HG03039 (cell line): ENCODE measurements at regions not wholly inside any gene's neighbourhood (a gene's known extent, or its start where the extent isn't known, plus 50 kb on each side); places are given as distances from the start of the nearest gene placed in this dataset.

Experiments used
- ATAC-seq: cut with Tn5 transposase; IDR thresholded peaks from one replicate; pipeline ENCODE4 v1.9.1; 2021; ENCODE audit warnings: mild to moderate bottlenecking, moderate library complexity; ENCODE audit not compliant: unreplicated experiment

DNA sequence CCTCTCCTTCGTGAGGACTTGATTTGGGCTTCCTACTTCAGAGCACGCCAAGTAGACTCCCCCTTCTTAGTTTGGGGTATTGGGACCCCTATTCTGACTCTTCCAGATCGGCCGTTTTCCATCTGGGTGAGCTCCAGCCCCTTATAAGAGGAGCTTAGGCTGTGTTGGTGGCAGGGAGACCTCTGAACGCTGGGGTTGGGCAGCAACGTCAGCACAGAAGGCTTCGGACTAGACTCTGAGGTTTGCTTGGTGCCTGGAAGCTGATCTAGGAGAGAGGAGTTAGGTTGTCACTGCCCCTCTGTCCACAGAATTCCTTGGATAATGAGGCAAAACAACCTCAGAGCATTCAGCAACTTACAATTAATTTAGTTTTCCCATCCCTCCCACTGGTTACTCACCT is 99.2 kb upstream of the RTL1 start:
- ATAC-seq: no peak

DNA sequence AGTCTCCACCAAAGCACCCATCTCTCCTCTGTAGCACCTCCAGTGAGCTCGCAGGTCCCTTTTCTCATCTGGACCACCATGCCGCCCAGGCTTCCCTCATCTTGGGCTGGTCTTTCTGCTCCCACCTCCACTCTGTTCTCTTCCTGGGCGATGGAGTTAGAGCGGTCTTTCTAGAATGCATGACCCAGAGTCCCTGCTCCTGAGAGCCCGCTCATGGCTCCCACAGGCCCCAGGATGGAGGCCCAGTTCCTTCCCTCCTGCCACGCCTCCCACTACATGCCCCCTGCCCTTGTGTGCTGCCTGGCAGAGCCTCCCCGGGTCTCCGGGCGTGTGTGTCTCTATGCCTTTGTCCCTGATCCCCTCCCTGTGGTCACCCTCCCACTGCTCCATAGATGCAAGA is 100.7 kb upstream of the RTL1 start:
- ATAC-seq: no peak

DNA sequence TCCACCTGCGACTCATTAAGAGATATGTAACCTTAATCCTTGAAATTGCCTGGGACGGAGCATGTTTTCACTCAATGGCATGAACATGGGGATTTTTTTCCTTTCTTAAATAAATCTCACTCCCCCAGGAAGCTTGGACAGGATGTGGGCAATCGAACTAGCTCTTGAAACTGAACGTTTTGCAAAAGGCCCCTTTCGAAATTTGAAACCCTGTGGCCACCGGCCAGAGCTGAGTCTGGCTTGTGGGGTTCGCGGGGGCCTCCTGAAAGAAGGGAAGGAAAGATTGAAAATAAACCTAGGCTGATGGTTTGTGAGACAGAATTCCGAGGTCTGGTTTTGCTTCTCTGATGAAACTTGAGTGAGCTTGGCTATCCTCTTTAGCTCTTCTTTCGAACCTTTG is 101.4 kb upstream of the RTL1 start:
- ATAC-seq: no peak

DNA sequence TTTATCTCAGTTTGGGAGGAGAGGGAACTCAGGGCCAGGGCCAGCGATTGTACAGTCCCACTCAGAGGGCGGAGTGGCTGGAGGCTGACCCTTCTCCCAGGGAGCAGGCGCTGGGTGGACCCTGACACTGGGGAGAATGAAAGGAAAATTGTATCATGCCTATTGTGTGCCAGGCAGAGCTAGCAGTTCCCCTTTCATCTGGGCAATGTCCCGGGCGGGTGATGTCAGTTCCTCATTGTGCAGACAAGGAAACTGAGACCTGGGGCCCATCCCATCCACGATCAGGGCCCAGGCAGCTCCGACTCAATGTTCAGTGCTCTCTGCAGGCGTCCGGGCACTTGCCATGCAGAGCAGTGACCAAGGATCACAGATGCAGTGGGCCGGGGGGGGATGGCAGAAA is 101.9 kb upstream of the RTL1 start:
- ATAC-seq: no peak

DNA sequence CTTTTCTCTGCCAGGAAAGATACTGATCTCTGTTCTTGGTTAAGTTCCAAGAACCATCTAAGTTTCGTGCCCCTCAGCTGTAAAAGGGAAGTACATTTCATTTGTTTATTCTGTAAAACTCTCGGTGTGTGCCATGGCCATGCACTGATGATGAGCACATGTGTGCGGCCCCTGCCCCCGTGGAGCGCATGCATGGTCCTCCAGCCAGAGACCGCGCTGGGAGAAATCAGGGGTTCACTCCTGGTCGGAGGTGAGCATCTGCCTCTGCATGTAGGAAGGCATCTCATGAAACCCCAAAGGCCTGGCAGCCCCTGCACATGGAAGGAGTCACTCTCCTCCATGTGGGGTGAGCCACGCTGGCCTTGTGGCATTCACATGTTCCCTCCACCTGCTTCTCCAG is 102.5 kb upstream of the RTL1 start:
- ATAC-seq: no peak

DNA sequence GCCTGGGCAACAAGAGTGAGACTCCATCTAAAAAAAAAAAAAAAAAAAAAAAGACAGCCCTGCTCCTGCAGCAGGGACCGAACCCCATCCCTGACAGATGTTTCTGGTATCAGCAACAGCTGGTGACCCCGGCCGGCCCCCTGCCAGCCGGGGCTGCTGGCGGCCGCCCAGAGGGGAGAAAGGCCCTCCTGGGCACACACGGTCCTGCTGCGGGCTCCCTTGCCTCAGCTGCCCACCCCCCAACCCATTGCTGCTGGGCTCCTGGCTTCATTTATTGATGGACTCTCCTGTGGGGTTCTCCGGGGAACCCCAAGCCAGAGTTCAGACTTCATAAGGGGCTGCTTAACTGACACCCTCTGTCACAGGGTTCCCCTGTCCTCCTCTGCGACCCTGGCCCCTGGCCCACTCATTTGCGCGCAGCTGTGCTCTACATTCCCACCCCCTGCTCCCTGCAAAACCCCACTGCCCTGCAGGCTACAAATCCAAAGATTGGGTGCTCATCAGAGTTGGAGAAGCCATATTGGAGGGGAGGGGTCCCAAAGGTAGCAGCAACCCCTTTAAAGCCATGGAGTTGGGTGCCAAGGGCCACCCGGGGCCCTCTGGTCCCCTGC is 103.6 kb upstream of the RTL1 start:
- ATAC-seq: no peak

- ATAC-seq: no peak
Measured at GRCh38 chr14:101007765-101008164, 104.2 kb upstream of the RTL1 start.

DNA sequence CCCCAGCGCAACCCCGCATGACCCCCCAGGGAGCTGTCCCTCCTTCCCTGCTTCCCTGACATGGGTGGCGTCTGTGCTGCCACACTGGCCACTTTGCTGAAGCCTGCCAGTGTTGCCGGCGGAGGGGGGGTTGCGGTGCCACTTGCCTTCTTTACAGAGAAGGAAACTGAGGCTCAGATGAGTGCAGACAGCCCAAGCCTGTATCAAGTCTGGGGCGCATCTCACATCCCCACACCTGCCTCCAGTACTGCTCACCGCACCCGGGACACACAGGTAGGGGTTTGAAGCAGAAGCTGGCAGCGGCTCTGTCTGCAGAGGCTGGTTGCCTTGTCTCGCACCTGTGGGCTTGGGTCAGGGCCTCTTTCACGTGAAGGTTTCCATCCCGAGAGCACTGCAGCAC is 104.7 kb upstream of the RTL1 start:
- ATAC-seq: no peak

DNA sequence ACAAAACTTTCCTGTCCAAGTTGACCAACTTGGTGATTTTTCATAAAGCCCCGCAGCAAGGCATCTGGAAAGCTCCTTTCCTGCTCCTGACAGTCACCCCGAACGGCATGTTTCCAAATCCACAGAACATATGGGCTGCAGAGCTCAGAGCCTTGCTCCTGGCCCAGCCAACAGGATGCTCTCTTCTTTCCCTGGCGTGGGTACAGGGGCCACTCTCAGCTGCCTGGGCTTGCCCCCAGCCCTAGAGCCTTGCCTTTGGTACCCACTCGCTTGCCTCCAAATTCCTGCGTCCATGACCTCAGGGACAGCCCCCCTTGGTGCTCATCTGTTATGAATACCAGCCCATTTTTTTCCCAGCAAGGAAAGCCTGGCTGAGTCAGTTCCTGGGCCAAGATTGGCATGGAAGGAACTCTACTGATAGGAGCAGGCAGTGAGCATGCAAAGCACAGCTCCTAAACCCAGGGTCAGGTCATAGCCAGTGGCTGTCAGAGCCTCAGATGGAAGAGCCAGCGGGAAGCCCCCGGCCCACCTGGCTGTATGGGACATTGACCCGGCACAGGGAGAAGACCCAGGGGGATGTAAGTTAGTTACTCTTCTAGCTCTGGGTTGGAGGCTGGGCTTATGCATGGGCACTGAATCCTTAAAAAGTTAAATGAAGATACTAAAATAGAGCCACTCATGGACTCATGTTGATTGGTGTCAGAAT is 105.3 kb upstream of the RTL1 start:
- ATAC-seq: no peak

- no peak for ATAC-seq
Measured at GRCh38 chr14:101009531-101009930, 106.0 kb upstream of the RTL1 start.

DNA sequence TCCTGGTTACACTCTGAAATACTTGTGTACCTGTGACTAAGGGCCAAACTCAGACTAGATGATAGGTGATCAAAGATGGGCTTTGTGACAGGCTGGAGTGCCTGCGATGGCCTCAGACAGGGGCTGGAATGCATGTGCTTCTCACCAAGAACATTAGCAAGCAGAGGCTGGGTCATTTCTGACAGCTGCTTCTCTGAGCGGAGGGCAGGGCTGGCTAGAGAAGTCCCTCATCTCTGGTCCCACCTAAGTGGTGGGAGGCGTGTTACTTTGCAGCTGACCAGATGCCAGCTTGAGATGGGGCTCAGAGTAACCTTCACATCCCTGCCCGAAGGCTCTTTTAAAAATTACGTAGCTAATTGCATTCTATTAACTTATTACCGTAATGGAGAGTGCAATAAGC is 106.8 kb upstream of the RTL1 start:
- ATAC-seq: no peak

GRCh38 chr14:101010835-101011234 is 107.3 kb upstream of the RTL1 start:
- ATAC-seq: no peak

DNA sequence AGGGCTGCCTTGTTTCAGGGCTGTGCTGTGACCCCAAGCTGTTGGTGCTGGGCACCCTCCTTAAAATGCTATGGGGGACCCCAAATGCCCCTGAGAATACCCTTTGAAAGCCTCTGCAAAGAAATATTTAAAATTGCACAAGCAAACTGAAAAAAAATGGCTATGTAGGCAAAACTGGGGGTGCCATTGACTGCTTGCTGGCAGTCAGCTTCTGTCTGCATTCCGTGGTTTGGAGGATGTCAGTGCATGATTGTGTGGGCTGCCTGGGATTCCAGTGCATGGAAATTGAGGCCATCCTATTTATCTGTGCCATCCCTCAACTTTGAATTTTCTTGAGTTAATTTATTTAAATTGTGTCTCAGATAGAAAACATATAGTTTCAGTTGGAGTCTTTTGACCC is 113.7 kb upstream of the RTL1 start:
- no peak for ATAC-seq

- no peak for ATAC-seq
Measured at GRCh38 chr14:101017806-101018560, 114.5 kb upstream of the RTL1 start.

DNA sequence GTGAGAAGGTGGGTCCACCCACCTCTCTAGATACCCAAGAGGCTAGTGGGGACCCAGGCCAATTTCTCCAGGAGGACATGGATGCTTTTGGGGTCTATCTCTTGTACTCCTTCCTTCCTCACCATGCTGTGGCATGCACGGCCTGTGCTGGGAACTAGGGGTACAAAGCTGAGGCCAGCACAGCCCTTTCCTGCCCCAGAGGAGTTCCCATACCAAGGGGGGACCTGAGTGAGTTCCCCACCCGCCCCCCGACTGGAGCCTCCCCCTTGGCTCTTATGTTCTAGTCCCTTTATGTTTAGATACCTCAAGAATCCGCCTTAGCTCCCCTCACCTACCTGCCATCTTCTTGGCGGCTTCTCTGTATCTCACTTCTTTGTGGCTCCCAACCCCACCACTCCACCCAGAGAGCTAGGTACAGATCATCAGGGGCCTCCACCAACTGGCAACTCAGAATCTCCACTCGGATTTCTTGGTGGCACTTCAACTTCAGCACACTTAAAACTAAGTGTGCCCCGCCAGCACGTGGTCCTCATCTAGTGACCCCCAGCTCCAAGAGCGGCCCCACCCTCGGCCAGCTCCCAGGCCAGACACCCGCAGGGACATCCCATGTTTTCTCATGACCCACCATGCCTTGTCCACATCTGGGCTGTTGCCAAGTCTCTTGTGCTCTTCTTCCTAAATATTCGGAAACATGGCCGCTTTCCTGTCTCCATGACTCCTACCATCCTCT is 115.2 kb upstream of the RTL1 start:
- ATAC-seq: no peak

- no peak for ATAC-seq
Measured at GRCh38 chr14:101019541-101019940, 116.0 kb upstream of the RTL1 start.

GRCh38 chr14:101019990-101020710 is 116.6 kb upstream of the RTL1 start:
- ATAC-seq: no peak

GRCh38 chr14:101020834-101021370 is 117.4 kb upstream of the RTL1 start:
- no peak for ATAC-seq

- ATAC-seq: no peak
Measured at GRCh38 chr14:101022121-101022520, 118.6 kb upstream of the RTL1 start.

- ATAC-seq: no peak
Measured at GRCh38 chr14:101022916-101023435, 119.5 kb upstream of the RTL1 start.
